ENCODE measurements at regions not wholly inside any gene's neighbourhood (a gene's known extent, or its start where the extent isn't known, plus 50 kb on each side); places are given as distances from the start of the nearest gene placed in this dataset.
"Not testable (repeated sequence)": the region's sequence is repeated elsewhere in the genome, so short reads cannot be mapped to it uniquely, and the experiment has no call there.

- DNase-seq (ENCODE audit: low read depth): no peak
Observed at GRCh38 chr3:88677298-88677697, 430.1 kb upstream of the EPHA3 start.

- no peak for DNase-seq (ENCODE audit: low read depth)
Observed at GRCh38 chr3:88678747-88679146, 428.7 kb upstream of the EPHA3 start.

- no peak for DNase-seq (ENCODE audit: low read depth)
Observed at GRCh38 chr3:88690287-88690686, 417.1 kb upstream of the EPHA3 start.

- DNase-seq (ENCODE audit: low read depth): no peak
Observed at GRCh38 chr3:88691081-88691480, 416.3 kb upstream of the EPHA3 start.

GRCh38 chr3:88703501-88704059, 403.8 kb upstream of the EPHA3 start:
- DNase-seq (ENCODE audit: low read depth): no peak

- no peak for DNase-seq (ENCODE audit: low read depth)
Observed at GRCh38 chr3:88704338-88704737, 403.1 kb upstream of the EPHA3 start.

GRCh38 chr3:88707837-88708236, 399.6 kb upstream of the EPHA3 start:
- DNase-seq (ENCODE audit: low read depth): no peak

GRCh38 chr3:88712552-88712951, 394.9 kb upstream of the EPHA3 start:
- DNase-seq (ENCODE audit: low read depth): no peak

- DNase-seq (ENCODE audit: low read depth): no peak
Observed at GRCh38 chr3:88713233-88713691, 394.2 kb upstream of the EPHA3 start.

- no peak for DNase-seq (ENCODE audit: low read depth)
Observed at GRCh38 chr3:88725440-88726165, 381.8 kb upstream of the EPHA3 start.

- DNase-seq (ENCODE audit: low read depth): no peak
Observed at GRCh38 chr3:88732186-88732585, 375.2 kb upstream of the EPHA3 start.

GRCh38 chr3:88742106-88742505, 365.3 kb upstream of the EPHA3 start:
- DNase-seq (ENCODE audit: low read depth): no peak

GRCh38 chr3:88742674-88743507, 364.5 kb upstream of the EPHA3 start:
- DNase-seq (ENCODE audit: low read depth): no peak

GRCh38 chr3:88744896-88745295, 362.5 kb upstream of the EPHA3 start:
- no peak for DNase-seq (ENCODE audit: low read depth)

GRCh38 chr3:88747145-88747544, 360.3 kb upstream of the EPHA3 start:
- not testable (repeated sequence) for DNase-seq (ENCODE audit: low read depth)

GRCh38 chr3:88758676-88759075, 348.7 kb upstream of the EPHA3 start:
- DNase-seq (ENCODE audit: low read depth): no peak

GRCh38 chr3:88767746-88768145, 339.7 kb upstream of the EPHA3 start:
- no peak for DNase-seq (ENCODE audit: low read depth)

- DNase-seq (ENCODE audit: low read depth): no peak
Observed at GRCh38 chr3:88773766-88774165, 333.7 kb upstream of the EPHA3 start.

GRCh38 chr3:88775026-88775690, 332.3 kb upstream of the EPHA3 start:
- no peak for DNase-seq (ENCODE audit: low read depth)

GRCh38 chr3:88779482-88779881, 327.9 kb upstream of the EPHA3 start:
- DNase-seq (ENCODE audit: low read depth): no peak

GRCh38 chr3:88784925-88785324, 322.5 kb upstream of the EPHA3 start:
- no peak for DNase-seq (ENCODE audit: low read depth)

- DNase-seq (ENCODE audit: low read depth): no peak
Observed at GRCh38 chr3:88785841-88786240, 321.6 kb upstream of the EPHA3 start.

Data from Daoy (cell line).